GM23338 (cell line): ENCODE measurements at regions not wholly inside any gene's neighbourhood (a gene's known extent, or its start where the extent isn't known, plus 50 kb on each side); places are given as distances from the start of the nearest gene placed in this dataset.

Experiments used
- CTCF ChIP-seq, 2 experiments: fragments of 200-600 bp in 1 of 2; sonication (generic) in 1 of 2; conservative IDR thresholded peaks; 2 replicates each; pipeline versions ENCODE4 v1.5.1 to v1.6.1; 2016 to 2017; ENCODE audit warnings: antibody characterized with exemption in 2 of 2, low read depth in 2 of 2, mild to moderate bottlenecking in 2 of 2, moderate library complexity in 1 of 2
- EZH2 ChIP-seq: fragments of 200-600 bp; sonication (generic); IDR thresholded peaks from one replicate; pipeline ENCODE4 v1.8.0; 2017; ENCODE audit warnings: antibody characterized with exemption, mild to moderate bottlenecking, low read depth; ENCODE audit not compliant: unreplicated experiment
- EZH2phosphoT487 ChIP-seq: fragments of 200-600 bp; sonication (generic); IDR thresholded peaks from one replicate; pipeline ENCODE4 v1.8.1; 2018; ENCODE audit warnings: antibody characterized with exemption; ENCODE audit not compliant: unreplicated experiment
- JUNB ChIP-seq: IDR thresholded peaks from one replicate; pipeline ENCODE4 v1.6.1; 2016; ENCODE audit warnings: antibody characterized with exemption; ENCODE audit not compliant: unreplicated experiment
- POLR2AphosphoS5 ChIP-seq: IDR thresholded peaks from 2 replicates; pipeline ENCODE4 v1.6.1; 2016; ENCODE audit warnings: antibody characterized with exemption, low read depth
- REST ChIP-seq: IDR thresholded peaks from one replicate; pipeline ENCODE4 v1.6.1; 2018; ENCODE audit warnings: antibody characterized with exemption; ENCODE audit not compliant: unreplicated experiment
- ZNF331 ChIP-seq: fragments of 250-450 bp; sonication (Bioruptor Pico); IDR thresholded peaks from 2 replicates; pipeline ENCODE4 v1.5.0; 2020; ENCODE audit warnings: low read depth, mild to moderate bottlenecking, moderate library complexity

- TF ChIP-seq EZH2phosphoT487: no peak
- TF ChIP-seq POLR2AphosphoS5: no peak
- no peak for TF ChIP-seq ZNF331 (CRISPR knock-in tag)
- no peak for TF ChIP-seq REST
- TF ChIP-seq CTCF (conservative IDR thresholded peaks at IDR 0.05; ENCODE audit: low read depth in 2 of 2): no peak
- no peak for TF ChIP-seq EZH2
- TF ChIP-seq JUNB: no peak
Observed at GRCh38 chr2:198645816-198646215, 811.9 kb downstream of the SATB2 start.
